Aorta (tissue), 5 donors: ENCODE measurements at regions not wholly inside any gene's neighbourhood (a gene's known extent, or its start where the extent isn't known, plus 50 kb on each side); places are given as distances from the start of the nearest gene placed in this dataset.
A peak's percentile ranks its signal among the peaks of the same experiment; 100 is the strongest.

Source experiments
- ATAC-seq: fragments of 200-7000 bp; cut with Tn5 transposase; one replicate; pipeline ENCODE4 v1.9.1; 2022; ENCODE audit warnings: moderate library complexity; ENCODE audit not compliant: low FRiP score
- DNase-seq, 2 donors: peaks; one replicate each; pipeline ENCODE4 v3.0.0-alpha.2; 2020
- H3K27ac ChIP-seq, 2 donors: one replicate each; pipeline ENCODE4 v1.5.1; 2013; ENCODE audit warnings: low read length in 2 of 2, mild to moderate bottlenecking in 2 of 2, moderate library complexity in 2 of 2, control low read depth in 1 of 2, inconsistent platforms in 1 of 2, low read depth in 1 of 2
- H3K27me3 ChIP-seq, 2 donors: one replicate each; pipeline ENCODE4 v1.6.1; 2013; ENCODE audit warnings: control low read depth in 1 of 2, low read length in 1 of 2, mild to moderate bottlenecking in 1 of 2, moderate library complexity in 1 of 2; ENCODE audit not compliant: insufficient read depth in 2 of 2, control insufficient read depth in 1 of 2
- H3K36me3 ChIP-seq, 2 donors: one replicate each; pipeline ENCODE4 v1.6.1; 2013; ENCODE audit warnings: control low read depth in 1 of 2, low read length in 1 of 2, mild to moderate bottlenecking in 1 of 2; ENCODE audit not compliant: insufficient read depth in 2 of 2, control insufficient read depth in 1 of 2
- H3K4me1 ChIP-seq, 2 donors: one replicate each; pipeline ENCODE4 v1.6.1; 2013; ENCODE audit warnings: low read length in 2 of 2, control low read depth in 1 of 2, mild to moderate bottlenecking in 1 of 2, moderate library complexity in 1 of 2; ENCODE audit not compliant: insufficient read depth in 2 of 2, control insufficient read depth in 1 of 2
- H3K4me3 ChIP-seq, 2 donors: one replicate each; pipeline ENCODE4 v1.5.1; 2013; ENCODE audit warnings: low read length in 2 of 2, control low read depth in 1 of 2, mild to moderate bottlenecking in 1 of 2
- H3K9me3 ChIP-seq: one replicate; pipeline ENCODE4 v1.6.1; 2013; ENCODE audit warnings: mild to moderate bottlenecking, low read length; ENCODE audit not compliant: control insufficient read depth
- WGBS, 2 donors: extraction: QIAGEN DNeasy Blood & Tissue Kit; methylation state at CpG; one replicate each; pipeline ENCODE4 v1.1.7; 2013; 5-methylcytosine and 5-hydroxymethylcytosine counted together
- intact Hi-C, 2 donors: fragments of 100-400 bp; cut with DNase I; formaldehyde crosslinking; loops; one replicate each; pipeline versions ENCODE4 v1.14.2 to v1.15.0; 2022
- donor health status: healthy with polysubstance abuse.
- donor health status: Bipolar disorder and iron deficiency.
- donor health status: DM: no; HTN: no; CAD: no.
- donor health status: DM: no; HTN: no; CAD: no.
- donor health status: DM: yes; HTN: yes; CAD: no.

GRCh38 chr10:131584287-131584686 lies 272.8 kb upstream of the TCERG1L start:
- no peak for ATAC-seq
- WGBS, 2 donors: 77 to 81% methylated on average over 12 of the region's 12 CpGs

DNA sequence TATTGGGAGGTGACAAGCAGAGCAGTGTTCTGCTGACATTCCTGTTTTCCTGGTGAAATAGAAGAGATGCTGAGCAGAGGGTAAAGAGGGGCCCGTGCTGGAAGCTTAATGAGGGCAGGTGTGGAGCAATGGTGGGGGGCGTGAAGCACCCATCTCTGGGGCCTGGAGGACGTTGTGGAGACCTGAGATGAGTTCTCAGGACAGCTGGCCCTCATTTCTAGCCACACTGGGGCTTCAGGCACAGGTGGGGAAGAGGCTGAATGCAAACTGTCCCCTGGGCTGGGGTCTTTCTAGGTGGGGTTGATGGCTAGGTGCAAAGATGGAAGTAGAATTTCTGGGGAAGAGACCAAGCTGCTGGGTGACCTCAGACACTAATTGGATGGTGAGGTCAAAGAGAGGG lies 274.2 kb upstream of the TCERG1L start:
- intact Hi-C loops: no loop called here
- no peaks in the 10 kb centered on the region for H3K36me3 ChIP-seq
- no peaks in the 10 kb centered on the region for H3K4me1 ChIP-seq
- no peak overlapping the region for H3K4me3 ChIP-seq
- no peaks in the 10 kb centered on the region for H3K27me3 ChIP-seq
- 70 to 80% methylated on average over 3 of the region's 3 CpGs for WGBS, 2 donors
- H3K27ac ChIP-seq: no peak overlapping the region
- ATAC-seq: no peak
- DNase-seq: no peak
- no peaks in the 10 kb centered on the region for H3K9me3 ChIP-seq

More at GRCh38 chr10:131584287-131584686, 272.8 kb upstream of the TCERG1L start:
- intact Hi-C loops: no loop called here
- no peak overlapping the region for H3K27ac ChIP-seq
- H3K9me3 ChIP-seq: no peaks in the 10 kb centered on the region
- no peak for DNase-seq
- no peak overlapping the region for H3K4me3 ChIP-seq
- H3K36me3 ChIP-seq: no peaks in the 10 kb centered on the region
- H3K4me1 ChIP-seq: no peaks in the 10 kb centered on the region
- H3K27me3 ChIP-seq: no peaks in the 10 kb centered on the region

DNA sequence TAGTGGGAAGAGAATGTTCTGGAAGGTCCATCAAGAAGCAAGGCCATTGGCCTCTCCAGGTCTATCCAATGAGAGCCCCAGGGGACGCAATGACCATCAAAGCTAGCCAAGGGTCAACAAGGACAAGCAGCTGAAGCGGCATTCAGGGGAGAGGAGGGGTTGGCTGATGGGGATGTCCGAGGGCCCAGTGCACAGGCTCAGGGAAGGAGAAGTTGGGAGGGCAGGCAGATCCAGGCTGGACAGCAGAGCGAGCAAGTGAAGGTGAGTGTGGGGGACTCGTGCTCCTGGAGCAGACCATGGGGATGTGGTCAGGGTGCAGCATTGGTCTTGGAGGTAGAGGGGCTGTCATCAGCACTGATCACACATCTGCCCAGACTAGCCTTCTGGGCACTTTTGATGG lies 275.4 kb upstream of the TCERG1L start:
- no peak for DNase-seq
- no peak overlapping the region for H3K27ac ChIP-seq
- no peak for ATAC-seq
- no peaks in the 10 kb centered on the region for H3K36me3 ChIP-seq
- 83 to 86% methylated on average over 5 of the region's 5 CpGs for WGBS, 2 donors
- H3K9me3 ChIP-seq: no peaks in the 10 kb centered on the region
- intact Hi-C loops: no loop called here
- no peak overlapping the region for H3K4me3 ChIP-seq
- no peaks in the 10 kb centered on the region for H3K27me3 ChIP-seq
- no peaks in the 10 kb centered on the region for H3K4me1 ChIP-seq

- ATAC-seq (no peak), DNase-seq (peak in 1 of 2 donors; percentile 30)
- Histone ChIP-seq H3K27ac (no peak overlapping the region), H3K27me3 (no peaks in the 10 kb centered on the region), H3K9me3 (no peaks in the 10 kb centered on the region), H3K4me3 (no peak overlapping the region), H3K36me3 (no peaks in the 10 kb centered on the region), H3K4me1 (no peaks in the 10 kb centered on the region)
- intact Hi-C loops: no loop called here
- WGBS, 2 donors: 79 to 80% methylated on average over 11 of the region's 11 CpGs
These were observed 276.6 kb upstream of the TCERG1L start for GRCh38 chr10:131587976-131588680.

DNA sequence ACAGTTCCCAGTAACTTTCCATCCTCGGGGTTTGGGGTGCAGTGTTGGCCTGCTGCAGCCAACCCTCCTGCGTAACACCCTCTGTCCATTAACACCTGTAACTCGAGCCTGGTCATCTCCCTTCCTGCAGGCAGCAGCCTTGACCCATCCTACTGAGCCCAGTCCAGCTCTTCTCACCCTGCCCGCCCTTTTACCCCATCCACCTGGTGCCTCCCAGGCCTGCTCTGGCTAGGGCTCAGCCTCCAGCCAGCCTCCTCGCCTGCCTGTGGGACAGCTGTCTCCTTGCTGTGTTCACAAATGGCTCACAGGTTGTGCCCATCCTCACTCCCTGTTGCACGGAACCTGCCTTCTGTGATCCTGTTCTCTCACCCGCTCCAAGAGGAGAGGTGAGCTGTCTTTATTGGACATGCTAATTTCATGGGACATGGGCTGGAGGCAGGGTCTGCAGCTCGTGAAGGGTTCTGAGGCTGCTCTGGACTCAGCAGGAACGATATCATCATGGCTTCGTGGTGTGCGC lies 277.2 kb upstream of the TCERG1L start:
- 77% methylated on average over 11 of the region's 11 CpGs for WGBS, 2 donors
- Histone ChIP-seq H3K27ac (no peak overlapping the region), H3K4me3 (no peak overlapping the region), H3K27me3 (no peaks in the 10 kb centered on the region), H3K4me1 (no peaks in the 10 kb centered on the region), H3K9me3 (no peaks in the 10 kb centered on the region), H3K36me3 (no peaks in the 10 kb centered on the region)
- intact Hi-C loops: no loop called here
- no peak for ATAC-seq
- no peak for DNase-seq

- no peaks in the 10 kb centered on the region for H3K9me3 ChIP-seq
- ATAC-seq (no peak), DNase-seq (peak in 1 of 2 donors; percentile 15)
- H3K27me3 ChIP-seq: no peaks in the 10 kb centered on the region
- 72 to 94% methylated on average over 1 of the region's 1 CpG for WGBS, 2 donors
- H3K4me3 ChIP-seq: no peak overlapping the region
- H3K27ac ChIP-seq: no peak overlapping the region
- H3K4me1 ChIP-seq: no peaks in the 10 kb centered on the region
- H3K36me3 ChIP-seq: no peaks in the 10 kb centered on the region
- intact Hi-C loops: no loop called here
These were observed 279.0 kb upstream of the TCERG1L start for GRCh38 chr10:131590567-131590966.

DNA sequence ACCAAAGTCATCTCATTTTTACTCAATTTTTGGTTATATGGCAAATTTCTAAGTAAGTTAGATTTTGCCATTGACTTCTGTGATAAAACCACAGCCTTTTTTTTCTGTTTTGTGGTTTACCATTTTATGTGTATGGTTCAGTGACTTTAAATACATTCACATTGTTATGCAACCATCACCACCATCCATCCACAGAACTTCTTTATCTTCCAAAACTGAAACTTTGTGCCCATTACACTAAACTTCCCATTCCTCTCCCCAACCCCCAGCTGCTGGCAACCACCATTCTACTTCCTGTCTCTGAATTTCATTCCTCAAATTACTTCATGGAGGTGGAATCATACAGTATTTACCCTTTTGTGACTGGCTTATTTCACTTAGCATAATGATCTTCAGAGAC lies 280.4 kb upstream of the TCERG1L start:
- intact Hi-C loops: no loop called here
- ATAC-seq: no peak
- H3K9me3 ChIP-seq: no peaks in the 10 kb centered on the region
- H3K36me3 ChIP-seq: no peaks in the 10 kb centered on the region
- H3K4me3 ChIP-seq: no peak overlapping the region
- DNase-seq: no peak
- no peaks in the 10 kb centered on the region for H3K27me3 ChIP-seq
- H3K4me1 ChIP-seq: no peaks in the 10 kb centered on the region
- H3K27ac ChIP-seq: no peak overlapping the region

DNA sequence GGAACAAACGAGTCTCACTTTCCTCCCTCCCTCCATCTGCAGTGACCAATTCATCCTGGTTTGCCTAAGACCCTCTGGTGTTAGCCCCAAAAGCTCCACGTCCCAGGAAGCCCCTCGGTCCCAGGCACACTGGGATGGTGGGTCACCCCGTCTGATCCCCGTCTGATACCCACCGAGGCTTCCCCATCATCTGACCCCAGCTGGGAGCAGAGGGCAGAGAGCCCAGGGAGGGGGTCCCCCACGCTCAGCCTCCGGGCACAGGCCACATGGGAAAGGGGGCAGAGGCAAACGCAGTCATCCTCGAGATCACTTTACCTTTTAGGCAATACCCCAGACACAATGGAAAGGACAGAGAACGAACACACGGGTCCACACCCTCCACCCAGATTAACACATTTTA lies 291.6 kb upstream of the PPP2R2D start:
- no peaks in the 10 kb centered on the region for H3K9me3 ChIP-seq
- H3K27ac ChIP-seq: no peak overlapping the region
- H3K36me3 ChIP-seq: no peaks in the 10 kb centered on the region
- H3K4me3 ChIP-seq: no peak overlapping the region
- H3K4me1 ChIP-seq: no peaks in the 10 kb centered on the region
- H3K27me3 ChIP-seq: no peaks in the 10 kb centered on the region
- 71 to 74% methylated on average over 12 of the region's 12 CpGs for WGBS, 2 donors
- ATAC-seq (no peak), DNase-seq (no peak)
- intact Hi-C loops: no loop called here

DNA sequence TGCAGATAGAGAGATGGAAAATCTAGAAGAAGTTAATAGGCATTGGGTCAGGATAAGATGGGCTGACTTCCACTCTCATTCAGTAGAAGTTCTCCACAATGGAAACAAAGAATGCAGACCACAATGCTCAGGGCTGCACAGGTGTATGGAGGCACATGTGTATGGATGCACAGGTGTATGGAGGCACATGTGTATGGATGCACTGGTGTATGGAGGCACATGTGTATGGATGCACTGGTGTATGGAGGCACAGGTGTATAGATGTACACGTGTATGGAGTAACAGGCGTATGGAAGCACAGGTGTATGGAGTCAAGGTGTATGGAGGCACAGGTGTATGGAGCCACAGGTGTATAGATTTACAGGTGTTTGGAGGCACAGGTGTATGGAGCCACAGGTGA lies 285.7 kb upstream of the PPP2R2D start:
- Histone ChIP-seq H3K36me3 (no peaks in the 10 kb centered on the region), H3K27ac (no peak overlapping the region), H3K27me3 (no peaks in the 10 kb centered on the region), H3K4me1 (no peaks in the 10 kb centered on the region), H3K4me3 (no peak overlapping the region), H3K9me3 (no peaks in the 10 kb centered on the region)
- intact Hi-C loops: no loop called here
- ATAC-seq (no peak), DNase-seq (no peak)
- WGBS, 2 donors: 85 to 98% methylated on average over 2 of the region's 2 CpGs
